ENCODE measurements at regions not wholly inside any gene's neighbourhood (a gene's known extent, or its start where the extent isn't known, plus 50 kb on each side); places are given as distances from the start of the nearest gene placed in this dataset.
"Not testable (repeated sequence)": the region's sequence is repeated elsewhere in the genome, so short reads cannot be mapped to it uniquely, and the experiment has no call there.

DNA sequence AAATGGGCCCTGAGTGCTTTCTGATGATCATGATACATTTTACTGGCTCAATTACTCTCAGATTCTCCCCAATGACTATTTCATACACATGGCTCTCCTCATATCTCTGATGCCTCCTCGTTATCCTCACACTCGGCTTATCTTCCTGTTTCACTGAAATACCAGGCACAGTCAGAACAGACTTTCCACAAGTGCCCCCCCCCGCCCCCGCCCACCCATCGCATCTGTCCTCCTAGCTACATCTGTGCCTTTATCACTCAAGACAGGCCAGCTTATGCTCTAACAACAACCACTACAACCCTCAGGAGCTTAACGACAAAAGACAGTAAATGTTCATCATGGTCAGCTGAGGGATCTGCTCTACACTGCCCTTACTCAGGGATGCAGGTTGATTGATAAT is 610.6 kb upstream of the DIPK2B start:
- DNase-seq (ENCODE audit: low spot score), result no peak

DNA sequence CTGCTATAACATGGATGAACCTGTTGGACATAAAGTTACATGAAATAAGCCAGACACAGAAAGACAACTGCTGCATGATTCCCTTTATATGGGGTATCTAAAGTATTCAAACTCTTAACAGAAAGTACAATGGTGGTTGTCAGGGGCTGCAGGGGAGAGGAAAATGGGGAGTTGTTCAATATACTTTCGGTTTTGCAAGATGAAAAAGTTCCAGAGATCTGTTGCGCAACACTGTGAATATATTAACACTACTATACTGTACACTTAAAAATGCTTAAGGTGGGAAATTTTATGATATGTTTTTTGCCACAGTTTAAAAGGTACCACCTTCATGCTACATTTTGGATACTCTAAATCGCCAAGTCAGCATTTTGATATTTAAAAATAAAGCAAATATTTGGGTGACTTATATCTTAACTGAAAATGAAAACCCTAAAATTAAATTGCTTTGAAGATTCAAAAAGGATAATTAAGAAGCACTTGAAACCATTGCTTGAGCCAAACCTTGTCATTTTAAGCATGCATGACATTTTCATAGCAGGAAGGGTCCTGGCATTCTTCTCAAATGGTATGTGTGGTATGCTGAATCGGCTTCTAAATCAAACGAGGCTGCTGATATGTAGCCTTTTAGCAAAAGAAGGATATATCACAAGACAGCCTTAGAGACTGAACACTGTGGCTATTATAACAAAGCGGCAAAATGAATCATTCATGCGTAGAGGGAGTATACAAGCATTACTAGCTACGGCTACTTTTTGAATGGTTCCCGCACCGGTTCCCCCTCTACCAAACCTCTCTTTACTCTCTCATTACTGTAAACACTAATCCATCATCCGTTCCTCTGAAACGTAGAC is 607.1 kb upstream of the DIPK2B start:
- no peak for DNase-seq (ENCODE audit: low spot score)

DNA sequence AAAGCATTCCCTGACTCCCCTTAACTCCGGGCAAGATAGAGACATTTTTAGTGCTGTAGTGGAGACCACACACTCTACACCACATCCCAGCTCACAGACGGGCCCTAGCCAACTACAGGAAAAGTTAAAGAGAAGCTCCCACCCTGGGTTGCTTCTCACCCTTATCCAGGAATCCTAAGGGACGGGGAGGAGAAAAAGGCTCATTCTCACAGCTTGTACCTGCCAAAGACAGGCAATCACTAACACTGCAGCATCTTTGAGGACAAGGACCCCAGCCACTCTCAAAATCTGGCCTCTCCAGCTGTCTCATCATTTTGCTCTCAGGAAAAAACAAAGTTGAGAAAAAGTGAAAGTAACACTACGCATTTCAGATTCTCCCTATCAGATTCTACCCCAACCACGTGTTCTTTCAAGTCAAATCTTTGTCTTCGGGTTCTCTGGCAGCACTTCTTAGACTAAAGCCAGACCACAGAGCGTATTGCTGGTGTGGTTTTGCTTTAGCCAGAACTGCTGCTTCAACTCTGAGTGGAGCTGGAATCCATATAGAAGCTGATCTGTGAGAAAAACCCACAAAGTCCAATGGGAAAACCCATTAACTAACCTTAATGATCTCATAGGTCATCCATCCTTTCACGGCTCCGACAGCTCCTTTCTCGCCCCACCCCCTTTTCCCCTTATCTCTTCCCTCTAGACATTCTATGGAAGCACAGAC is 605.9 kb upstream of the DIPK2B start:
- no peak for DNase-seq (ENCODE audit: low spot score)

GRCh38 chrX:45804276-45804675 is 603.6 kb upstream of the DIPK2B start:
- no peak for DNase-seq (ENCODE audit: low spot score)

GRCh38 chrX:45803383-45803921 is 602.8 kb upstream of the DIPK2B start:
- no peak for DNase-seq (ENCODE audit: low spot score)

- no peak for DNase-seq (ENCODE audit: low spot score)
Measured at GRCh38 chrX:45801554-45801953, 600.9 kb upstream of the DIPK2B start.

GRCh38 chrX:45800746-45801453 is 600.2 kb upstream of the DIPK2B start:
- not testable (repeated sequence) for DNase-seq (ENCODE audit: low spot score)

DNA sequence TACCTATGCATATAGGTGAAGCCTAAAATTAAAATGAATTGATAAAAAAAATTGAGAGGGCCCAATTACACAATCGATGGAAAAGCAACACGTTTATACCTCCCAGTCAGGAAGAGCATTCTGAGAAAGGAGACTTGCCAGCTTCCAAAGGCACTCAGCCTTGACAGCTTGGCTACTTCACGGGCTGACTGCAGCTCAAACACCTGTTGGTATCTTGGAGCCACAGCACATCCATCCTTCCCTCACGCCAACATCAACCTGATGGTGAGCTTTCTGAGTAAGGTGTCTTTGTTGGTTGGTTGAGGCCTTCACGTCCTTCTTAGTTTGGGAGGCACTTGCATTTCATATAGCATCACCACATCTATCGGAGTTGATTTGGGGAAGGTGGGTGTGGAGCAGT is 598.9 kb upstream of the DIPK2B start:
- no peak for DNase-seq (ENCODE audit: low spot score)

- DNase-seq (ENCODE audit: low spot score), result no peak
Measured at GRCh38 chrX:45795546-45795945, 594.9 kb upstream of the DIPK2B start.

- no peak for DNase-seq (ENCODE audit: low spot score)
Measured at GRCh38 chrX:45794995-45795337, 594.3 kb upstream of the DIPK2B start.

DNA sequence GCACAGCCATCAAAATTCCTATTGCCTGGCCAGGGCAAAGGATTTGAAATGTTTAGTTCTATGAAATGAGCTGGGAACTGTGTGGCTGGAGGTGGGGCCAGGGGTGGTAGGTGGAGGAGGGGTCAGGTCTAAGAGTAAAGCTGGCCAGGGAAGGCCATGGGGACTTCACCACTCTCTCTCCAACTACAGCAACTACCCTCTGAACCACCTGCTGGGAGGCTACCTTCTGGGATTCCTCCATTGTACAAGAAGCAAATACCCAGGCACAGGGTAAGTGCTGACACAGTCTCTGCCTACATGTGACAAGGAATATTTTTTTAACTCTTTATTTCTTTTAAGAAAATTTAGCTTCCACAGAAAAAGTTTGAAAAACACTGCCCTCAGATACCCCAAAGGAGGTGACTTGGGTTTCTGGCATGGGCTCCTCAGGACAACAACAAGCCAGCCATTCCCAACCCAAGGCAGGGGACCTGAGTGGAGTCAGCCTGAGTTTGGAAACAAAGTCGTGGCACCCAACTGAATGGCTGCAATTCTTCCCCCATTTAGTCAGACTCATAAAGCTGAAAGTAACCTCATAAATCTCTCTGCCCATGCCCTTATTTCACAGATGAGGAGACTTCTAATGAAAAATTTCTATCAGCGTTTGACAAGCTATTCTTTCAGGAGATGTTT is 593.8 kb upstream of the DIPK2B start:
- DNase-seq (ENCODE audit: low spot score), result no peak

GRCh38 chrX:45788941-45789348 is 588.3 kb upstream of the DIPK2B start:
- no peak for DNase-seq (ENCODE audit: low spot score)

- DNase-seq (ENCODE audit: low spot score), result no peak
Measured at GRCh38 chrX:45788315-45788714, 587.6 kb upstream of the DIPK2B start.

DNA sequence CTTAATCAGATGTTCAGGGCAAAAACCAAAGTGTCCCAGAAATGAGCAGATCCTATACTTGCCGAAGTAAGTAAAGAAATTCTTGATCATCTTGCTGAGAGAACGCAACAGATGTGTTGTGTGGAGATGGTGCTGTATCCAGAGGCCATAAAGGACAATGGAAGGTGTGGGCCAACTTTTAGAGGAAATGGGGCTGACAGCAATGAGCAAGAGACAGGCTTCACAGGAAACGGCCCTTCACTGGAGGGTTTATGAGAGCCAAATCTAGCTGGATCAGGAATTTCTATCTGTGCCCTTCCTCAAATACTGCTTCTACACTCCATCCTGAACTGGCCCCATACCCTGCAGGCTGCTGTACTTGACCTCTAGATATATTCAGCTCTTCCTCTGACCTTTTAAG is 583.9 kb upstream of the DIPK2B start:
- no peak for DNase-seq (ENCODE audit: low spot score)

DNA sequence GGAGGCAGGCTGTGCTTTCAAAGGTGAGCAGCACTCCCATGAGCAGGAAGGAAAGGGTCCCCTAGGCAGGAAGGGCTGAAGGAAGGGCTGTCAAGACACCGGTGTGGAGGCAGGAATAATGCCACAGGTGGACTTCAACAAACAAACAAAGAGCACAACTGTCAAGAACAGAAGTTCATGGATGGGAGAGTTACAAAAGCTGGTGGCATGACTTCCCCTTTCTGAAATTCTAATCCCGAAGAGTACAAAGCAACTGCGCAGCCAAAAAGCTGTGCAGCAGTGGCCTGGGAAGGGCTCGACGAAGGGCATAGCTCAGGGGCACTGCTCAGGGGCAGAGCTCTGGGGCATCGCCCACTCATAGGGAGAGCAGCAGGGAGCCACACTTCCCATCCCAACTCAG is 582.3 kb upstream of the DIPK2B start:
- no peak for DNase-seq (ENCODE audit: low spot score)

- no peak for DNase-seq (ENCODE audit: low spot score)
Measured at GRCh38 chrX:45781901-45782553, 581.4 kb upstream of the DIPK2B start.

DNA sequence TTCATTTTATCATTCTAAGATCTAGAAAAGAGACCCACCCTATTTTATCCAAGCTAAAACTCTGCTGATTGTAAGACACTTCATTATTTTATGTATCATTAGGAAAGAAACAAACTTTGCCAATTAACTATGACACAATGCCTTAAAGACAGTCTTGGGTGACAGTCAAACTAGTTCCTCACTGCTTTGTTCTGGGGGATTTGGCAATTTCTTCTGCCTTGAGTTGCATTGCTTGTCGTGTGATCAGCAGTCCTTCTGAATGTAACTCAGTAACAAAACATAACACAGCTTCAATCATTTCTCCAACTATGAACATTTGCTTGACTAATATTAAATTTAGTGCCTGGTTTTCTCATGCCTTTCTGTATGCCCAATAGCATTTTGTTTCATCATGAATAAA is 577.9 kb upstream of the DIPK2B start:
- DNase-seq (ENCODE audit: low spot score), result no peak

DNA sequence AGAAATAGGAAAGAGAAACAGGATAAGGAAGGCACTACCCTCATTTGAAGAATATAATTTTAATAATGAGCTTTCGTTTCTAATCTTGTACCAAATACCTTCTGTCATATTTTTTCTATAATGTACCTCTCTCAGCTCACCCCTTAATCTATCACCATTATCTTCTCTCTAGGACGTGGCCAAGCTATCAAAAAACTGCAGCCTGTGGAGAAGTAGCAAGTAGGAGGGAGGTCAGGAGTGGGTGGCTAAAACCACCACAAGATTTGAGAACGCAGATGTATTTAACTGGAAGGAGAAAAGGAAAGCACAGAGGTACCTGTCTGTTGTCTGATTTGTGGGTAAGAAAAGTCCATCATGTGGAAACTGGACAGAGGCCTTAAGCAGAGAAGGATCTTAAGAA is 576.7 kb upstream of the DIPK2B start:
- DNase-seq (ENCODE audit: low spot score), result no peak

GRCh38 chrX:45775468-45775867 is 574.8 kb upstream of the DIPK2B start:
- no peak for DNase-seq (ENCODE audit: low spot score)

DNA sequence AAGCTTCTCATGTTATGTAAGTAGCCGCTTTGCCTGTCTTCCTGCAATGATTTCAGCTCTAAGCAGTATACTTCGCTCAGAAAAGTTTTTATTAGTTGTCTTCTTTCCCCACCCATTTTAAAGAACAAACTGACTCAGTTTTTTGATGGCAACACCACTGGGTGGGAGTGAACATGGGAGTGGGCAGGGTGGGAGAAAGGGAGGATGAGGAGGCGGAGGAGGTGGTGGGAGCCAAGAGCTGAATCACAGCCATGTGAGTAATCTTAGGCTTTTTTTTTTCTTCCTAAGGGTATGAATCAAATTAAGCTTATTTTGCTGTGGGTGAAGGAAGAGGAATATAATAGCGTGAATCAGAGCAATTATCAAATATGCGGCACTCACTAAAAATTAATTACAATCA is 574.3 kb upstream of the DIPK2B start:
- DNase-seq (ENCODE audit: low spot score), result no peak

DNA sequence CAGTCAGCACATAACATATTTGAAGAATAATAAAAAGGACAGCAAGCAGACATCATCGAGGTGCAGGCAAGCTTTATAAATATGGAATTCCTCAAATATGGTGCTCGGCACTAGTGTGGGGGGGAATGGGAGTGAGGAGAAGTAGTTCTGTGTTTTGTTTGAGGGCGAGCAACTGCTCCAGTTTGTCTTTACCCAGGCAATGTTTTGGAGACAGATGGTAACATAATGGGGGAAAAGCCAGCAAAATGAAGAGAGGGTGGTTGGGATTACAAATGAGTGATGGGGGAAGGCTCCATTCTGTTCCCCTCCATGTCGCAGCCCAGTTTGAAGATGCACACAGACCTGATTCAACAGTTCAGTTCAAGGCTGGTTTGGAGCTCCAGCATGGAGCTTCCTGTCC is 572.9 kb upstream of the DIPK2B start:
- no peak for DNase-seq (ENCODE audit: low spot score)
